CD4-positive, alpha-beta T cell treated with Interleukin-15 for 1 hour (primary cell): ENCODE measurements at regions not wholly inside any gene's neighbourhood (a gene's known extent, or its start where the extent isn't known, plus 50 kb on each side); places are given as distances from the start of the nearest gene placed in this dataset.

Experiments
- DNase-seq: peaks from one replicate; pipeline ENCODE4 v3.0.0-alpha.2; 2020

GRCh38 chr17:72511242-72511641 is 390.4 kb downstream of the SOX9 start:
- DNase-seq, result no peak

DNA sequence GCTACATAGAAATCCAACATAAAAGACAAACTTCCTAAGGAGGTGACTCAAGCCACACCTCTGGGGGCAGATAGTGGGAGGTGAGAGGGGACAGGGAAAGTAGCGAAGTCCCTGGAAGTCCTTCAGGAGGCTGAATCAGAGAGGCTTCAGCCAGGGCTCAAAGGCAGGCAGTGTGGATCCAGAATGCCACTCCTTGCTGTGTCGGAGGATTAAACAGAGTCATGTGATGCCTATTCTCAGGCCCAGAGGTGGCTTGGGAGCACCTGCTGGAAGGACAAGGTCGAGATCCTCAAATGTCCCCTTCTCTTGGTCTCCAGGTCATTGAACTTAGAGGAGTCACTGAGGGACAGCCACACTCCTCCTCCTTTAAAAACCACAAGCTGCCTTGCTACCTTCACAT is 391.1 kb downstream of the SOX9 start:
- DNase-seq, result no peak

- DNase-seq, result no peak
Measured at GRCh38 chr17:72512649-72513556, 392.1 kb downstream of the SOX9 start.

GRCh38 chr17:72514321-72514861 is 393.6 kb downstream of the SOX9 start:
- DNase-seq, result no peak

DNA sequence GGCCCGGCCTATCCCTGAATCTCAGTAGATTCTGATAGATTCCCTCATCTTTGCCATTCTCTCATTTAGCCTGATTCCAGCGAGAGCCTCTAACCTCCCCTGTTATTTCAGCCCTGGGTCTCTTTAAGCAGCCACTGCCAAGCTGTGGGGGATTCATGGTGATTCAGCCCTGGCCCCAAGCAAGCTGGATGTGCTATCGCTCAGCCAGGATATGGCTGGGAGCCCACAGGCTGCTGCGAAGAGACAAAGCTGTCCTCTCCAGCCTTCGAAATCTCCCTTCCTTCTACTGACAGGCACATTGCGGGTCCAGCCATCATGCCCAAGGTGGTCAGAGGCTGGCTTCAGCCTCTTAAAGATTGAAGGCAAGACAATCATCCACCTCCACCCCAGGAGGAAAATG is 394.1 kb downstream of the SOX9 start:
- DNase-seq, result no peak

DNA sequence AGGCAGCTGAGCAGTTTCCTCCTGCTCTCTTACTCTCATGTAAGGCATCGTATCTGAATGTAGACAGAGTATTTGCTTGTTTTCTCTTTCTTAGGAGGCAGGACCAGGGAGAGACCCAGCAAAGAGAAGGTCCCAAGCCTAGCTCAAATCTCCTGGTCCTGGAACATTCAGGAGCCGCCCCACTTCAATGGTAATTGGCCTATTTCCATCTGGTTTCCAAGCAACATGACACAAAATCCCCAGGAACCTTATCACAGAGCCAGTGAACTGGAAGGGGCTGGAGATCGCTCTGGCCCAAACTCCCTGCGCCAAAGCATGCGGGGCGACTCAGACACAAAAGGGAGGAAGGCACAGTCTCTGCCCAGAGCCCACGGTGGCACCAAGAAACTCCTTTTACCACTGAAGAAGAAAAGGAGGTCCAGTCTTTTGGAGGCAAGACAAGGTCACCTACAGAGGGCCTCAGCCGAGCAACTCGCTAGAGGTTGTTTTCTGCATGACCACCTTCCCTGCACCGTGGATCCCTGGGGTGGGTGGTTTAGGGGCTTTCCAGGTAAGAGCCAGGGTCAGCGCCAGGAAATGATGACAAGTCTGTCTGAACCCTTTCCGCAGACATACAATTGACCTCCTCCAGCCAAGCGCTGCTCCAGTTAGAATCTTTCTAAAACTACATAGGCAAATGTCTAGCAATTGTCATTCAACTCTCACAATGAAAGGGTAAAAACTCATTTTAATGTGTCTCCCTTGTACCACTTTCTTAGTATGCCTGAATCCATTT is 394.7 kb downstream of the SOX9 start:
- DNase-seq, result no peak

GRCh38 chr17:72516772-72517399 is 396.1 kb downstream of the SOX9 start:
- no peak for DNase-seq

DNA sequence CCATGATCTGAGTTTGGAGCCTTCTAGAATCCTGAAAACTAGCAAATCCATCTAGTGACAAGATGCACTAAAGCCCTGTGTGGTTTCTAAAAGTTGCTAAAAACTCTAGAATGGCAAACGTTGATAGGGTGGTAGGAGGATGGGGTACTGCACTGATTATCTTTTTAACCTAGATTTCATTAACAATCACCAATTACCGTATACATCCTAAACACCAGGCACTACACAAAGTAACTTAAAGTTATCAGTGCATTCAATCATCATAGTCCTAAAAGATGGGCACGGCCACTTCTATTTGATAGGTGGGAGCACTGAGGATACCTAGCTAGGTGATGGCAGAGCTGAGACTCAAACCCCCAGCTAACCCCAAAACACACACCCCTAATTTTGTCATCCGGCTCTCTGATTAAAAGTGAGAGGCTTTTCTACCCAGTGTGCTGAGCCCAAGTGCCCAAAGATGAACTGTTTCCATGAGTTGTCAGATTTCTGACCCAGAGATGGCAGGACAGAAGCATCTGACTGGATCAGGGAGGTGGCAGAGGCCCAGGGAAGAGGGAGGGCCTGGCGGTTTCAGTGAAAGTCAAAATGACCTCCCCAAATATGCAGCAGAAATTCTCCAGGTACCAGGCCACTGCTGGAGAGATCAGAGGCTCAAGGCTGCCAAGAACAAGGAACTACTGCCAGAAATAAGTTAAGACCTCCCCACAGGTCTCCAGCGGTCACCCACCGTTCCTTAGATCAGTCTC is 396.8 kb downstream of the SOX9 start:
- DNase-seq, result no peak

GRCh38 chr17:72518159-72518732 is 397.4 kb downstream of the SOX9 start:
- no peak for DNase-seq

- DNase-seq, result no peak
Measured at GRCh38 chr17:72518753-72519597, 398.2 kb downstream of the SOX9 start.

DNA sequence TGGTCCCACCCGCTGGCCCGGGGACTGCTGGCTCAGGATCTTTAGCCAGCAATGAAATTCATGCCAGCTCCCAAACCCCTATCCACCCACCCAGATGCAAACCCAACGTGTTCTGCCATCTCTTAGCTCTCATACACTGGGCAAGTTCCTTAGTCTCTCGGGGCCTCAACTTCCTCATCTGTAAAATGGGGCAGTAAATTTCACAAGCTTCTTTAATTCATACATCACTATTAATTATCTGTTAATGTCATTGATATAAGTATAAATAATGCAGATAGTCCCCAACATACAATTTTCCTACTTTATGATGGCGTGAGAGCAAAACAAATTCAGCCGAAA is 398.7 kb downstream of the SOX9 start:
- DNase-seq, result no peak

- no peak for DNase-seq
Measured at GRCh38 chr17:72520665-72521303, 400.0 kb downstream of the SOX9 start.

DNA sequence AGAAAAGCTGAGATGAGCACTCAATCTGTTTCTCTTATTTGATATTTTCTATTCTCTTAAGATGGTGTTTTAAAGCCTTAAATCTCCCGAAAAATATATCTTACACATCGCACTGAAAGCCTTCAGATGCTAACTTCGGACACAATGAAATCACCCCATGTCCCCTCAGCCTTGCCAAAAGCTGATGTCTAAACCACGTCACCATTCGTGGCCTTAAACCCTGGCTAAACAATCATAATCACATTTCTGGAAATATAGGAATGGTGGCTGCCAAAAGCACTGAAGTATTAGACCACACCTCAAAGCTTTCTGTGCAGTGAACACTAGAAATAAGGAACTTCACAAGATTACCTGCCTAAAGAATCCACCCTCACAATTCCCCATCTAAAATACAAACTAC is 402.7 kb downstream of the SOX9 start:
- no peak for DNase-seq

DNA sequence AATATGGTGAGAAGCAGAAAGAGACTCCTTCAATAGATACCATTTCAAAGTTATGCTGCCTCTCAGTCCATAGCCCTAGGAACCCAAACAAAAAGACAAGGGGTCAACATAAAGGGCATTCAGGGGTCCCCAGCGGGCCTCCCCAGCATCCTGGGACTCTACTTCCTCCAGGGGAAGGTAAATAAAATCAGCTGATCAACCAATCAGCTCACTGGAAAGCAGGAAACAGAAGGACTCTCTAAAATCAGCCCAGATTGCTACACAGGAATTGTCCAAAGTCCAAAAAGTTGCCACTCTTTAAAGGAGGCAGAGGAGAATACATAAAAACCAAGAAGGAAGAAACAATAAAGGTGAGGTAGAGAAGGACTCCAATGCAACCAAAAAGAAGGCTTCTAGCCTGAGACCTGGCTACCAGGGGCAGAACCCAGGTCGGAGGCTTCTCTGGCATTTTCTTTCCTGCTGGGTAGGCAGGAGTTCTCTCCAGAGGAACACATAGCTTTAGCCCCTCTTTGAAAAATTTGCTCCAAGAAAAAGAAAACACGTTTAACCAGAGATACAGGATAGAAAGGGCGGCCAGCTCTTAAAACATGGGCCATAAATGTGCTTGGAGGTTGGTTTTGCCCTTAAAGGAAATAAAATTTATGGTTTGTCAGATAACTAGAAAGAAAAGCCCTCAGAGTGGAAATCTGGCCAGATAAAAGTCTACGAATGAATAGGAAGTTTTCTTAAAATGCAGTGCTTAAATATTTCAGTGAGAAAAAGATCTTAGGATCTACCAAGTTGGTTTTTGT is 404.6 kb downstream of the SOX9 start:
- DNase-seq, result no peak

- DNase-seq, result no peak
Measured at GRCh38 chr17:72526769-72527168, 405.9 kb downstream of the SOX9 start.

DNA sequence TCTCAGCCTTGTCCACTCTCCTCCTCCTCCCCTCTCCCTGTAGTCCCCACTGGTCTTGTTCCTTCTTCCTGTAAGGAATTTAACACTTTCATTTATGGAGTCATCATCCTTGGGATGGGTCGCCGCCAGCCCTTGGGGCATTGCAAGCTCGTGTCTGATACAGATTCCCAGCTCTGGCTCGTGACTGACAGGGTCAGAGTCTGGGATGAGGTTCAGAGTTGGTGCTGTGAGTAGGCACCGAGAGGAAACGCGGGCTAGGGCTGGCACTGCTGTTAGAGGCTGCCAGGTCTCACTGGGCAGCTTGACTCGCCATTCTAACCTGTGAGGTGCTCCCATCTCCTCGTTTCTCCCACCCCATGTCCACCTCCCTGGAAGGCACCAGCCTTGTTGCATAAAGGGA is 407.0 kb downstream of the SOX9 start:
- DNase-seq, result no peak

DNA sequence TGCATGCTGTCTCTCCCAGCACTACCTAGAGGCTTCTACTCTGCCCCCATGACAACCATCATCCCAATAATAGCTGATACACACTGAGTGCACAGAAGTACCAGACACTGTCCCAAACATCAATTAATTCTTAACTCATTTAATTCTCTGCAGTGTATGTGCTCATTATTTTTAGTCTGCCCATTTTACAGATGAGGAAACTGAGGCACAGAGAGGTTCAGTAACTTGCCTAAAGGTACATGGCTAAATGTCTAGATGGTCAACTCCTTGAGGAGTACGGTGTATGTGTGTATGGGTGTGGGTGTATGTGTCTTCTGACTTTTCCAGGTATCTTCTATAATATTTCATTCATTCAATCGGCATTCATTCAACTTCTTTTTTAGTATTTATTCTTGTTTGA is 407.9 kb downstream of the SOX9 start:
- DNase-seq, result no peak

DNA sequence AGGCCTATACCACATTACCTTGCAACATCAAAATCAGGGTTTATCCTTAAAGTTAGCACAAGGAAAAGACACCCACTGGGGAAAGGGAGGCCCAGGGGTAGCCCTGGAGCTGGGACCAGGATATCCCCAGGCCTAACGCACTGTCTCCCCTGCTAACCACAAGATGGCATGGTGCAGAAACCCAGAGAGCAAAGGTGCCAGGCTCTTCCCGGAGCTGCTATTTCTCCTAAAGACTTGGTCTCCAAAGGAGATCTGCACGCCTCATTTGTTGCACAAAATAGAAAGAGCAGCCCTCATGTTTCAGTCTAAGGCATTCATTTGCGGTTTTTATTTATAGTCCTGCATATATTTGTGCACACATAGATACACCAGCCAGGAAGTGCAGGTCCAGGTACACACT is 408.6 kb downstream of the SOX9 start:
- DNase-seq, result no peak

DNA sequence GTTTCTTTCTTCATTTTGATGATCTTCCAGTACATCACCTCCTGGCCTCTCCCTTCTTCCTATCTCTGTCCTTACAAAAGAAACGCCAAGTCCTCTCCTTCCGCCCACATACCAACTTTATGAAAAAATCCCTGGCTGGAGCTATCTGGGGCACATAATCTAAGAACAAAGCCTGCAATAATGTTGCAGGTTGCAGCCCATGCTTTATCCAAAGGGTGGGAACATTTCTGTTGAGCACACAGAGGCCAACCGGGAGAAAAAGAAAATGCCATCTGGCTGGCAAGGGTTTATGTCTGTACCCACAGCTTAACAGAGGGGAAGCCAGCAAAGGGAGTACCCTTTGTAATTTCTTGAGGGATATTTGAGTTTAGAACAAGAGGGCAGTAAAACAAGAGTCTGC is 409.6 kb downstream of the SOX9 start:
- no peak for DNase-seq

DNA sequence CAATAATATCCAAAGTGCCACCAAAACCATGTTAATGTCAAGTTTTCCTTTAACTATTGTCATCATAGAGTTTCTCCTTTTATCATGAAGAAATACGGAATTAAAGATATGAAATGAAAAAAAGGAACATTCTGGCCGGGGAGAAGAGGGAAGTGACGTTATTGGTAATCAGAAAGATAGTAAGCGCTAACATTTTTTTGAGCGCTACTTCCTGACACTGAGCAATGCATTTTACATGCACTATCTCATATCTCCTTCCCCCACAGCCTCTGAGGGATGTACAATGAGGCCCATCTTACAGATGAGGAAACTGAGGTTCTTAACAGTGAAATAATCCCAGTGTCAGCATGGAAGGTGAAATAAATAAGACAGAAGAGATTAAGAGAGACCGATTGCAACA is 410.9 kb downstream of the SOX9 start:
- no peak for DNase-seq
